ENCODE measurements at regions not wholly inside any gene's neighbourhood (a gene's known extent, or its start where the extent isn't known, plus 50 kb on each side); places are given as distances from the start of the nearest gene placed in this dataset.

DNA sequence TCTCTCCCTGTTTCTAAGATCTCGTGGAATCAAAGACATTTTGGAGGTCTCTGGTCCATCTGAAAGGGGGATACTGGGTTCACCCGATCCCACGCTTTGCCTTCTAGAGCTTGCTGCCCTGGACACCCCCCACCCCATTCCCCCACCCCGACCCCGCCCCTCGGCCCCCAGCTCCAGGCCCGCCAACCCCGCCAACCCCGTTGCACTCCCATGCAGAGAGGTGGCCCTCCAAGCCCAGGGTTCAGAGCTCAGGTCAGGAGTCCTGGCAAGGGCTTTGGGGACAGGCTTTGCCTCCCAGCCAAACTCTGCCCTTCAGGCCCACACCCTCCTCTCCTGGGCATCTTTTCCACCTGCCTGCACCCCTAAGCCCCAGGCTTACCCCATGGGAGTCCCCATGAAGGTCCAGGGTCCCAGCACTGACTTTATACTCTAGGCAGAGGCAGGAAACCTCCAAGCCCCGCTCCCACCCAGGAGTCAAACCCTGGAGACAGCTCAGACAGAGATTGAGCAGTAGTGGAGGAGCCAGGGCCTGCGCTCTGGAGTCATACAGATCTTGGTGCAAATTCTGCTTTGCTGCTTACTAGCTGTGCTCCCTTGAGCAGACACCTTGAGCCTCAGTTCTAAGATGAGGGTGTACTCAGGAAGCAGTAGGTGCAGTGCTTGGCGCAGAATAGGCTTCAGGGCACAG is 155.9 kb downstream of the FOXD2 start:
- TF ChIP-seq EZH2phosphoT487 (IDR thresholded peaks at IDR 0.05; ENCODE audit: borderline replicate concordance): no peak
- TF ChIP-seq, protein P1, sequence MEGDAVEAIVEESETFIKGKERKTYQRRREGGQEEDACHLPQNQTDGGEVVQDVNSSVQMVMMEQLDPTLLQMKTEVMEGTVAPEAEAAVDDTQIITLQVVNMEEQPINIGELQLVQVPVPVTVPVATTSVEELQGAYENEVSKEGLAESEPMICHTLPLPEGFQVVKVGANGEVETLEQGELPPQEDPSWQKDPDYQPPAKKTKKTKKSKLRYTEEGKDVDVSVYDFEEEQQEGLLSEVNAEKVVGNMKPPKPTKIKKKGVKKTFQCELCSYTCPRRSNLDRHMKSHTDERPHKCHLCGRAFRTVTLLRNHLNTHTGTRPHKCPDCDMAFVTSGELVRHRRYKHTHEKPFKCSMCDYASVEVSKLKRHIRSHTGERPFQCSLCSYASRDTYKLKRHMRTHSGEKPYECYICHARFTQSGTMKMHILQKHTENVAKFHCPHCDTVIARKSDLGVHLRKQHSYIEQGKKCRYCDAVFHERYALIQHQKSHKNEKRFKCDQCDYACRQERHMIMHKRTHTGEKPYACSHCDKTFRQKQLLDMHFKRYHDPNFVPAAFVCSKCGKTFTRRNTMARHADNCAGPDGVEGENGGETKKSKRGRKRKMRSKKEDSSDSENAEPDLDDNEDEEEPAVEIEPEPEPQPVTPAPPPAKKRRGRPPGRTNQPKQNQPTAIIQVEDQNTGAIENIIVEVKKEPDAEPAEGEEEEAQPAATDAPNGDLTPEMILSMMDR (conservative IDR thresholded peaks at IDR 0.05; ENCODE audit: low read length): no peak

Measured in Loucy (cell line).